ENCODE measurements at regions not wholly inside any gene's neighbourhood (a gene's known extent, or its start where the extent isn't known, plus 50 kb on each side); places are given as distances from the start of the nearest gene placed in this dataset.

DNA sequence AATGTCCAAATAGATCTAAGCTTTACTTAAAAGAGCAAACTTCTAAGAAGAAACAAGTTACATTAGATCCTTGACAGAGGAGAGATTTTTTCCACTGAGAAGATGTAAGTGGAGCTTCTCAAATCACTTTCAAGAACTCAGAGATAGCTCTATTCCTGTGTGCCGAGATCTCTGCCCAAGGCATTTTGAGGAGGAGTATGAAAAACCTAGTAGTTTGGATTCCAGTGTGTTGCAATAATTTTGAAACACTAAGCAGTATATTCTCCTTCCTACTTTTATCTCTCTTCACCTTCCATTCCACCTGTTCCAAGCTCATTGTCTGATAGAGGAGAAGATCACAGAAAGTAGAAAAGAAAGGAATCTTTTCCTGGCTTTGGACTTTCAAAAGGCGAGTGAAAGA is 192.0 kb upstream of the TANK start:
- TF ChIP-seq EP300 (IDR thresholded peaks at IDR 0.05), result no peak
- TF ChIP-seq, protein P1, sequence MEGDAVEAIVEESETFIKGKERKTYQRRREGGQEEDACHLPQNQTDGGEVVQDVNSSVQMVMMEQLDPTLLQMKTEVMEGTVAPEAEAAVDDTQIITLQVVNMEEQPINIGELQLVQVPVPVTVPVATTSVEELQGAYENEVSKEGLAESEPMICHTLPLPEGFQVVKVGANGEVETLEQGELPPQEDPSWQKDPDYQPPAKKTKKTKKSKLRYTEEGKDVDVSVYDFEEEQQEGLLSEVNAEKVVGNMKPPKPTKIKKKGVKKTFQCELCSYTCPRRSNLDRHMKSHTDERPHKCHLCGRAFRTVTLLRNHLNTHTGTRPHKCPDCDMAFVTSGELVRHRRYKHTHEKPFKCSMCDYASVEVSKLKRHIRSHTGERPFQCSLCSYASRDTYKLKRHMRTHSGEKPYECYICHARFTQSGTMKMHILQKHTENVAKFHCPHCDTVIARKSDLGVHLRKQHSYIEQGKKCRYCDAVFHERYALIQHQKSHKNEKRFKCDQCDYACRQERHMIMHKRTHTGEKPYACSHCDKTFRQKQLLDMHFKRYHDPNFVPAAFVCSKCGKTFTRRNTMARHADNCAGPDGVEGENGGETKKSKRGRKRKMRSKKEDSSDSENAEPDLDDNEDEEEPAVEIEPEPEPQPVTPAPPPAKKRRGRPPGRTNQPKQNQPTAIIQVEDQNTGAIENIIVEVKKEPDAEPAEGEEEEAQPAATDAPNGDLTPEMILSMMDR (IDR thresholded peaks at IDR 0.05), result no peak
